NB4 (cell line): ENCODE measurements at regions not wholly inside any gene's neighbourhood (a gene's known extent, or its start where the extent isn't known, plus 50 kb on each side); places are given as distances from the start of the nearest gene placed in this dataset.

Source experiments
- DNase-seq: peaks from one replicate; pipeline ENCODE4 v3.0.0; 2010; ENCODE audit warnings: low read depth
- H3K4me3 ChIP-seq: one replicate; pipeline ENCODE4 v1.5.1; 2011; ENCODE audit warnings: mild to moderate bottlenecking, low read depth, low read length, moderate library complexity
- MYC ChIP-seq: IDR thresholded peaks from 2 replicates; pipeline ENCODE4 v1.6.1; 2011; ENCODE audit warnings: low read depth, low read length
- POLR2A ChIP-seq: IDR thresholded peaks from 2 replicates; pipeline ENCODE4 v1.6.1; 2011; ENCODE audit warnings: mild to moderate bottlenecking; ENCODE audit not compliant: insufficient read length; ENCODE audit errors: extremely low read depth
- TF ChIP-seq, protein P1 (sequence below): IDR thresholded peaks from 2 replicates; pipeline ENCODE4 v1.6.1; 2011; ENCODE audit warnings: low read depth, low read length
- TF ChIP-seq, protein P2 (sequence below): IDR thresholded peaks from one replicate; pipeline ENCODE4 v1.5.1; 2012; ENCODE audit warnings: low read depth, low read length

GRCh38 chr1:172966844-172967540 is 83.7 kb downstream of the TNFSF18 start:
- DNase-seq, result no peak
- H3K4me3 ChIP-seq, result no peak overlapping the region
- TF ChIP-seq, protein P1, sequence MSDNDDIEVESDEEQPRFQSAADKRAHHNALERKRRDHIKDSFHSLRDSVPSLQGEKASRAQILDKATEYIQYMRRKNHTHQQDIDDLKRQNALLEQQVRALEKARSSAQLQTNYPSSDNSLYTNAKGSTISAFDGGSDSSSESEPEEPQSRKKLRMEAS, result no peak
- TF ChIP-seq, protein P2, sequence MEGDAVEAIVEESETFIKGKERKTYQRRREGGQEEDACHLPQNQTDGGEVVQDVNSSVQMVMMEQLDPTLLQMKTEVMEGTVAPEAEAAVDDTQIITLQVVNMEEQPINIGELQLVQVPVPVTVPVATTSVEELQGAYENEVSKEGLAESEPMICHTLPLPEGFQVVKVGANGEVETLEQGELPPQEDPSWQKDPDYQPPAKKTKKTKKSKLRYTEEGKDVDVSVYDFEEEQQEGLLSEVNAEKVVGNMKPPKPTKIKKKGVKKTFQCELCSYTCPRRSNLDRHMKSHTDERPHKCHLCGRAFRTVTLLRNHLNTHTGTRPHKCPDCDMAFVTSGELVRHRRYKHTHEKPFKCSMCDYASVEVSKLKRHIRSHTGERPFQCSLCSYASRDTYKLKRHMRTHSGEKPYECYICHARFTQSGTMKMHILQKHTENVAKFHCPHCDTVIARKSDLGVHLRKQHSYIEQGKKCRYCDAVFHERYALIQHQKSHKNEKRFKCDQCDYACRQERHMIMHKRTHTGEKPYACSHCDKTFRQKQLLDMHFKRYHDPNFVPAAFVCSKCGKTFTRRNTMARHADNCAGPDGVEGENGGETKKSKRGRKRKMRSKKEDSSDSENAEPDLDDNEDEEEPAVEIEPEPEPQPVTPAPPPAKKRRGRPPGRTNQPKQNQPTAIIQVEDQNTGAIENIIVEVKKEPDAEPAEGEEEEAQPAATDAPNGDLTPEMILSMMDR, result no peak

- no peak overlapping the region for H3K4me3 ChIP-seq
- TF ChIP-seq POLR2A, result no peak
- TF ChIP-seq, protein P1, result no peak
- TF ChIP-seq, protein P2, result no peak
- TF ChIP-seq MYC, result no peak
- no peak for DNase-seq
Observed at GRCh38 chr1:172967936-172968335, 82.8 kb downstream of the TNFSF18 start.

- no peak for DNase-seq
- TF ChIP-seq MYC (no peak), POLR2A (no peak)
- TF ChIP-seq, protein P2, result no peak
- TF ChIP-seq, protein P1, result no peak
- no peak overlapping the region for H3K4me3 ChIP-seq
Observed at GRCh38 chr1:172969611-172970010, 81.1 kb downstream of the TNFSF18 start.

GRCh38 chr1:172970186-172970585 is 80.6 kb downstream of the TNFSF18 start:
- TF ChIP-seq, protein P2, result no peak
- TF ChIP-seq MYC (no peak), POLR2A (no peak)
- TF ChIP-seq, protein P1, result no peak
- no peak overlapping the region for H3K4me3 ChIP-seq
- DNase-seq, result no peak

- no peak for DNase-seq
Observed at GRCh38 chr1:172971241-172971640, 79.5 kb downstream of the TNFSF18 start.

More at GRCh38 chr1:172971241-172971640, 79.5 kb downstream of the TNFSF18 start:
- no peak overlapping the region for H3K4me3 ChIP-seq
- TF ChIP-seq, protein P2, result no peak
- TF ChIP-seq POLR2A (no peak), MYC (no peak)
- TF ChIP-seq, protein P1, result no peak
